PFSK-1 (cell line): ENCODE measurements at regions not wholly inside any gene's neighbourhood (a gene's known extent, or its start where the extent isn't known, plus 50 kb on each side); places are given as distances from the start of the nearest gene placed in this dataset.

Experiments
- FOXP2 ChIP-seq: optimal IDR thresholded peaks from 2 replicates; pipeline ENCODE3; 2011; ENCODE audit warnings: borderline replicate concordance, control low read depth, inconsistent platforms; ENCODE audit not compliant: insufficient read depth; ENCODE audit errors: extremely low read length, extremely low read depth
- POLR2AphosphoS5 ChIP-seq: IDR thresholded peaks from 2 replicates; pipeline ENCODE4 v1.6.1; 2012; ENCODE audit warnings: low read depth, mild to moderate bottlenecking, control low read depth, low read length, moderate library complexity
- REST ChIP-seq, 2 experiments: IDR thresholded peaks; 2 replicates each; pipeline versions ENCODE4 v1.6.1 to v1.8.0; 2011 to 2012; ENCODE audit warnings: low read depth in 2 of 2, low read length in 2 of 2, control low read depth in 1 of 2, inconsistent platforms in 1 of 2, mild to moderate bottlenecking in 1 of 2, moderate library complexity in 1 of 2; ENCODE audit not compliant: insufficient read depth in 1 of 2
- SIN3A ChIP-seq: IDR thresholded peaks from 2 replicates; pipeline ENCODE4 v1.6.1; 2012; ENCODE audit warnings: mild to moderate bottlenecking, low read length, moderate library complexity, borderline replicate concordance; ENCODE audit not compliant: insufficient read depth
- TAF1 ChIP-seq: IDR thresholded peaks from 2 replicates; pipeline ENCODE4 v1.6.1; 2012; ENCODE audit warnings: low read length, control low read depth, borderline replicate concordance; ENCODE audit not compliant: insufficient read depth

- no peak for TF ChIP-seq REST (IDR thresholded peaks at IDR 0.05; ENCODE audit: insufficient read depth in 1 of 2, low read depth in 2 of 2, low read length in 2 of 2)
- TF ChIP-seq TAF1, result no peak
- no peak for TF ChIP-seq POLR2AphosphoS5
- no peak for TF ChIP-seq SIN3A
- no peak for TF ChIP-seq FOXP2
Measured at GRCh38 chr5:138698713-138699112, 54.5 kb upstream of the CTNNA1 start.
